ENCODE measurements at regions not wholly inside any gene's neighbourhood (a gene's known extent, or its start where the extent isn't known, plus 50 kb on each side); places are given as distances from the start of the nearest gene placed in this dataset.

DNA sequence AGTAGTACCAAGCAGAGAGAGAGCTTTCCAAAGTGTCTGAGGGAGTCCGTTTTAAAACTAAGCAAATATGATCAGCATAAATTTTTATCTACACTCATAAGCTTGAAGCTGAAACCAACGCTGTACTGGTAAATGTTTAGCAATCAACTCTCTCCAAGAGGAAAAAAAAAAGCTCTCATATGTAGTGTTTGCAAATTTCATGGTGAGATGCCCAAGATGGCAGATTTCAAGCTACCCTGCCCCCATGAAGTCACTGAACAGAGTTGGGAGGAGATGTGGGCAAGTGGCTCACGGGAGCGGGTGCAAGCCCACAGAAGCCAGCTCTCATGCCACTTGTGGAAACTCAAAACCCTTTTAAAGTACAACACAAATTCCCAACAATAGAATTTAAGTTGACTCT, 475.8 kb downstream of the BCAT1 start:
- TF ChIP-seq, protein P1, sequence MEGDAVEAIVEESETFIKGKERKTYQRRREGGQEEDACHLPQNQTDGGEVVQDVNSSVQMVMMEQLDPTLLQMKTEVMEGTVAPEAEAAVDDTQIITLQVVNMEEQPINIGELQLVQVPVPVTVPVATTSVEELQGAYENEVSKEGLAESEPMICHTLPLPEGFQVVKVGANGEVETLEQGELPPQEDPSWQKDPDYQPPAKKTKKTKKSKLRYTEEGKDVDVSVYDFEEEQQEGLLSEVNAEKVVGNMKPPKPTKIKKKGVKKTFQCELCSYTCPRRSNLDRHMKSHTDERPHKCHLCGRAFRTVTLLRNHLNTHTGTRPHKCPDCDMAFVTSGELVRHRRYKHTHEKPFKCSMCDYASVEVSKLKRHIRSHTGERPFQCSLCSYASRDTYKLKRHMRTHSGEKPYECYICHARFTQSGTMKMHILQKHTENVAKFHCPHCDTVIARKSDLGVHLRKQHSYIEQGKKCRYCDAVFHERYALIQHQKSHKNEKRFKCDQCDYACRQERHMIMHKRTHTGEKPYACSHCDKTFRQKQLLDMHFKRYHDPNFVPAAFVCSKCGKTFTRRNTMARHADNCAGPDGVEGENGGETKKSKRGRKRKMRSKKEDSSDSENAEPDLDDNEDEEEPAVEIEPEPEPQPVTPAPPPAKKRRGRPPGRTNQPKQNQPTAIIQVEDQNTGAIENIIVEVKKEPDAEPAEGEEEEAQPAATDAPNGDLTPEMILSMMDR (IDR thresholded peaks at IDR 0.05; ENCODE audit: low read length), result no peak
- TF ChIP-seq EZH2 (IDR thresholded peaks at IDR 0.05; ENCODE audit: borderline replicate concordance, low read length), result no peak
